CD4-positive, alpha-beta memory T cell (primary cell): ENCODE measurements at regions not wholly inside any gene's neighbourhood (a gene's known extent, or its start where the extent isn't known, plus 50 kb on each side); places are given as distances from the start of the nearest gene placed in this dataset.
A peak's percentile ranks its signal among the peaks of the same experiment; 100 is the strongest.

Source experiments
- CTCF ChIA-PET: fragments of 350-600 bp; sonication (Branson Sonifier 250); formaldehyde crosslinking; loops from one replicate; lab custom pipeline; 2021; ENCODE audit warnings: inconsistent platforms; ENCODE audit not compliant: partially characterized antibody; lab: Charles Lee
- POLR2A ChIA-PET: fragments of 350-600 bp; sonication (Branson Sonifier 250); formaldehyde crosslinking; loops from one replicate; lab custom pipeline; 2021; ENCODE audit not compliant: partially characterized antibody; lab: Charles Lee
- DNase-seq, 5 donors: peaks; one replicate each; pipeline versions ENCODE4 v3.0.0 to v3.0.0-alpha.2; 2020 to 2022; ENCODE audit warnings: mixed read lengths in 1 of 5
- H3K27ac ChIP-seq: one replicate; pipeline ENCODE4 v1.7.0; 2013; ENCODE audit warnings: low read depth, low read length
- H3K27me3 ChIP-seq: 2 replicates; pipeline ENCODE4 v1.7.0; 2013; ENCODE audit warnings: mild to moderate bottlenecking, low read length, moderate library complexity; ENCODE audit not compliant: insufficient read depth
- H3K36me3 ChIP-seq: 2 replicates; pipeline ENCODE4 v1.7.0; 2013; ENCODE audit warnings: mild to moderate bottlenecking, low read length, moderate library complexity; ENCODE audit not compliant: insufficient read depth
- H3K4me1 ChIP-seq: 2 replicates; pipeline ENCODE4 v1.7.0; 2013; ENCODE audit warnings: mild to moderate bottlenecking, low read length, moderate library complexity; ENCODE audit not compliant: insufficient read depth
- H3K4me3 ChIP-seq, 2 donors: one replicate each; pipeline ENCODE4 v1.7.0; 2013; ENCODE audit warnings: low read length in 2 of 2, mild to moderate bottlenecking in 1 of 2
- H3K9me3 ChIP-seq, 2 donors: one replicate each; pipeline ENCODE4 v1.7.0; 2013; ENCODE audit warnings: low read length in 2 of 2, control low read depth in 1 of 2; ENCODE audit not compliant: control insufficient read depth in 1 of 2
- H3K27ac Mint-ChIP-seq, 7 donors: one replicate each; pipeline ENCODE4 v1.8.0; 2020 to 2021; ENCODE audit warnings: mixed read lengths in 7 of 7, mild to moderate bottlenecking in 6 of 7, inconsistent platforms in 3 of 7, moderate library complexity in 3 of 7
- H3K27me3 Mint-ChIP-seq, 2 donors: one replicate each; pipeline ENCODE4 v1.8.0; 2020 to 2021; ENCODE audit warnings: mixed read lengths in 2 of 2
- H3K36me3 Mint-ChIP-seq, 2 donors: one replicate each; pipeline ENCODE4 v1.8.0; 2020 to 2021; ENCODE audit warnings: mixed read lengths in 2 of 2, inconsistent platforms in 1 of 2, mild to moderate bottlenecking in 1 of 2
- H3K4me1 Mint-ChIP-seq, 4 donors: one replicate each; pipeline ENCODE4 v1.8.0; 2020 to 2021; ENCODE audit warnings: mixed read lengths in 4 of 4, mild to moderate bottlenecking in 1 of 4
- H3K4me3 Mint-ChIP-seq, 8 donors: one replicate each; pipeline ENCODE4 v1.8.0; 2020 to 2021; ENCODE audit warnings: mixed read lengths in 8 of 8, mild to moderate bottlenecking in 7 of 8, moderate library complexity in 6 of 8, inconsistent platforms in 3 of 8
- H3K9me3 Mint-ChIP-seq, 8 donors: one replicate each; pipeline ENCODE4 v1.8.0; 2020 to 2021; ENCODE audit warnings: mixed read lengths in 8 of 8, mild to moderate bottlenecking in 5 of 8, inconsistent platforms in 3 of 8, moderate library complexity in 1 of 8
- intact Hi-C: fragments of 100-400 bp; cut with micrococcal nuclease; formaldehyde crosslinking; loops from one replicate; pipeline ENCODE4 v1.15.1; 2023

DNA sequence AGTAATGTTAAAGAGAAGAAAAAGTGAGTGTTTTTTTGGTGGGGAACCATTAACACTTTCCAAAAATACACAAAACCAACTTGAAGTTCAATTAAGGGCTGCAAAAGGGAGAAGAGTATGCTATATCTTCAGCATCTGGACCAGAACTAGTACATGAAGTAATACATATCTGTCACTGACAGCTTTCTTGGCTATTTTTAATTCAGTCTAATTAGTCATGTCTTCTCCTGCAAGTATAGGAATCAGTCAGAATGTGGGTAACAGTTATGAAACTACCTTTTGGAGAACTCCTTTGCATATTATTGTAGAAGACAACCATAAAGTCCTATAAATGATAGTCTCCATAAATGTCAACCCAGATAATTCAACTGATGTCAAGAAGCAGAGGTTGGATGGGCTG lies 901.2 kb downstream of the TTLL7 start:
- Mint-ChIP-seq H3K4me3 (no peak overlapping the region), H3K27ac (peak overlapping the region in 1 of 7 donors; percentile 57), H3K27me3 (no peaks in the 10 kb centered on the region), H3K9me3 (peaks cover 0 to 6% (median 0%) of the 10 kb centered on the region in 8 donors), H3K4me1 (no peaks in the 10 kb centered on the region), H3K36me3 (no peaks in the 10 kb centered on the region)
- Histone ChIP-seq H3K4me1 (no peaks in the 10 kb centered on the region), H3K4me3 (no peak overlapping the region), H3K36me3 (no peaks in the 10 kb centered on the region), H3K9me3 (no peaks in the 10 kb centered on the region), H3K27ac (no peak overlapping the region), H3K27me3 (no peaks in the 10 kb centered on the region)
- intact Hi-C loops = no loop called here
- POLR2A ChIA-PET = no interaction called here
- CTCF ChIA-PET = no interaction called here
- no peak for DNase-seq

DNA sequence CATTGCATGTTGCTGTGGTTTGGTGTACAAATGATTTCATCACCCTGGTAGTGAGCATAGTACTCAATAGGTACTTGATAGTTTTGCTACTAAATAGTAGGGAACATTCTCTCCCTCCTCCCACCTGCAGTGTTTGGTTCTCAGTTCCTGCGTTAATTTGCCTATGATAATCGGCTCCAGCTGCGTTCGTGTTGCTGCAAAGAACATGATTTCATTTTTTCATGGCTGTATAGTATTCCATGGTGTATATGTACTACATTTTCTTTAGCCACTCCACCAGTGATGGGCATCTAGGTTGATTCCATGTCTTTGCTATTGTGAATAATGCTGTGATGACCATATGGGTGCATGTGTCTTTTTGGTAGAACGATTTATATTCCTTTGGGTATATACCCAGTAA lies 903.4 kb downstream of the TTLL7 start:
- Mint-ChIP-seq H3K36me3 (no peaks in the 10 kb centered on the region), H3K4me3 (no peak overlapping the region), H3K27me3 (no peaks in the 10 kb centered on the region), H3K27ac (no peak overlapping the region), H3K9me3 (peaks cover 0 to 6% (median 0%) of the 10 kb centered on the region in 8 donors), H3K4me1 (no peaks in the 10 kb centered on the region)
- Histone ChIP-seq H3K4me1 (no peaks in the 10 kb centered on the region), H3K4me3 (no peak overlapping the region), H3K9me3 (no peaks in the 10 kb centered on the region), H3K36me3 (no peaks in the 10 kb centered on the region), H3K27ac (no peak overlapping the region), H3K27me3 (no peaks in the 10 kb centered on the region)
- DNase-seq = no peak
- ChIA-PET POLR2A (no interaction called here), CTCF (no interaction called here)
- intact Hi-C loops = no loop called here

DNA sequence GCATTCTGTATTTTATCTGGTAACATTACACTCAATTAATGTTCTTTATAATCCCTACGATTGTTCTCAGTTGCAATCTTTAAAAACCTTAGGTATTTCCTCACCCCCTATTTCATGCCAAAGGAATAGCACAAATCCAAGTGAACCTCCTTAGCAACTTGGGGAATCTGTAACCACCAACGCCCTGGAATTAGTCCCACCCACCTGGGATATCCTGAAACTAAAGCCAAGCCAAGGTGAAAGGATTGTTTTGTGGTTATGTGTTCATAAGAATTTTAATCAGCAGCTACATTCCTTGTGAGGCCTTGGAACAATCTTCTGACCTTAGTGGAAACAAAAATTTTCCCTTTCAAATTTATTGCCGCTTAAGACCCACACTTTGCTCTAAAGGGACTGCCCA lies 908.7 kb downstream of the TTLL7 start:
- Histone ChIP-seq H3K9me3 (no peaks in the 10 kb centered on the region), H3K27ac (no peak overlapping the region), H3K4me3 (no peak overlapping the region), H3K36me3 (no peaks in the 10 kb centered on the region), H3K27me3 (no peaks in the 10 kb centered on the region), H3K4me1 (no peaks in the 10 kb centered on the region)
- no peak overlapping the region for H3K4me3 Mint-ChIP-seq
- ChIA-PET POLR2A (no interaction called here), CTCF (no interaction called here)
- no peak for DNase-seq
- intact Hi-C loops = no loop called here
- no peaks in the 10 kb centered on the region for H3K4me1 Mint-ChIP-seq
- H3K27ac Mint-ChIP-seq = no peak overlapping the region
- peaks cover 0 to 3% (median 0%) of the 10 kb centered on the region in 8 donors for H3K9me3 Mint-ChIP-seq
- H3K27me3 Mint-ChIP-seq = no peaks in the 10 kb centered on the region
- H3K36me3 Mint-ChIP-seq = no peaks in the 10 kb centered on the region

DNA sequence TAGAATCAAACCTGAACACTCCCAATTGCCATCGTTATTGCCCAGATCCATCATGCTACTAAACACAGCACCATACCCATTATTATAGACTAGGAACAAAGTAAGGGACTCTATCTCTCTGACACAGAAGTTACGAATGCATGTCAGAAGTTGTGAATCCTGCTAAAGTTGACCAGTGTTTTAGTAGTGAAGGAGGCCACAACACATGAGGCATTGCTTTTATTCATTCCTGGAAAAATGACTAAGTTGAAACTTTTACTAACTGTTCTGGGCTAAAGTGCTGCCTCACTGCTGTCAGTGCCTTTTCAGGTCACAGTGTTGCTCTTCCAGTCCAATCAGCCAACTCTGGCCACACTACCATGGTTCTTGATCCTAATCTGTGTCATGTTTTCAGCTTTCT lies 911.1 kb downstream of the TTLL7 start:
- Mint-ChIP-seq H3K27ac (no peak overlapping the region), H3K4me3 (no peak overlapping the region), H3K9me3 (peaks cover 0 to 3% (median 0%) of the 10 kb centered on the region in 8 donors), H3K27me3 (no peaks in the 10 kb centered on the region), H3K4me1 (no peaks in the 10 kb centered on the region), H3K36me3 (no peaks in the 10 kb centered on the region)
- ChIA-PET CTCF (no interaction called here), POLR2A (no interaction called here)
- Histone ChIP-seq H3K4me3 (no peak overlapping the region), H3K4me1 (no peaks in the 10 kb centered on the region), H3K36me3 (no peaks in the 10 kb centered on the region), H3K27ac (no peak overlapping the region), H3K27me3 (no peaks in the 10 kb centered on the region), H3K9me3 (no peaks in the 10 kb centered on the region)
- intact Hi-C loops = no loop called here
- DNase-seq = no peak

DNA sequence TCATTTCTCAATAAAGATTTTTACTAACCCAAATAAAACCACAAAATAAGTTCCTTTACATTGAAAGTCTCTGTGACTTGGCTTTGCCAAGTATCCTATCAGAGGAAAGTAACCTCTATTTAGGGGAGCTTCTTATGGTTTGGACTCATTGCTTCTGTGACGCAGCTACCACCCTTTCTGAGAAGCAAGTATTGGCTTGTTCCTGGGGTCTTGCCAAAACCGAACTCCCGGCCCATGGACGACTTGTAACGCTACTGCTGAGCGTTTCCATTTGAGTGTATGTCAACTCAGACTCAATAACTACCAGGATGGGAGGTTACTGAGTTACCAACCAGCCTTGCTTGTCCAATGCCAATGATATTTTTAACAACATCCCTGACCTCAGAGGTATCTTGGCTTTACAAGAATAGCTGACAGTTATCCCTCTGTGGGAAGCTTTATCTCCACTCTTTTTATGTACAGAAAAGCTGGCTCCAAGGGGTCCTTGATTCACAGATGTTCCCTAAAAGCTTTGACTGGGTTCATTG lies 911.9 kb downstream of the TTLL7 start:
- no peaks in the 10 kb centered on the region for H3K9me3 ChIP-seq
- no peaks in the 10 kb centered on the region for H3K36me3 Mint-ChIP-seq
- H3K4me3 Mint-ChIP-seq = no peak overlapping the region
- no peaks in the 10 kb centered on the region for H3K27me3 ChIP-seq
- no peaks in the 10 kb centered on the region for H3K4me1 Mint-ChIP-seq
- intact Hi-C loops = no loop called here
- H3K27ac ChIP-seq = no peak overlapping the region
- peaks cover 0 to 3% (median 0%) of the 10 kb centered on the region in 8 donors for H3K9me3 Mint-ChIP-seq
- ChIA-PET POLR2A (no interaction called here), CTCF (no interaction called here)
- H3K4me1 ChIP-seq = no peaks in the 10 kb centered on the region
- no peak overlapping the region for H3K4me3 ChIP-seq
- no peak for DNase-seq
- H3K27ac Mint-ChIP-seq = no peak overlapping the region
- H3K36me3 ChIP-seq = no peaks in the 10 kb centered on the region
- no peaks in the 10 kb centered on the region for H3K27me3 Mint-ChIP-seq

DNA sequence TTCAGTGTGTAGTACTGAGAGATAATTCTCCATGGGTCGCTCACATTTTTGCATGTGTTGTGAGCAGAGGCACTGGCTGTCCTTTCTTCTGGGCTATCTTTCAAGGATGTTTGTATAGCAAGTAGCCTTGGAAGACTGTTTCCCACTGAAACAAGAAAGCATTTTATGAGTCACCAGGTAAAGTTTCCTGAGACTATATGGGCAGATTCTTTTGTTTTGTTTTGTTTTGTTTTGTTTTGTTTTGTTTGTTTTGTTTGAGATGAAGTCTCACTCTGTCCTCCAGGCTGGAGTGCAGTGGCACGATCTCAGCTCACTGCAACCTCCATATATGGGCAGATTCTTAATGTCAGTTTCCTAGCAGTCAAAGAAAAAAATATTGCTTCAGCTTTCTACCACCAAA lies 912.6 kb downstream of the TTLL7 start:
- H3K36me3 Mint-ChIP-seq = no peaks in the 10 kb centered on the region
- H3K4me3 ChIP-seq = no peak overlapping the region
- intact Hi-C loops = no loop called here
- H3K9me3 Mint-ChIP-seq = peaks cover 0 to 3% (median 0%) of the 10 kb centered on the region in 8 donors
- no peak overlapping the region for H3K27ac Mint-ChIP-seq
- H3K4me3 Mint-ChIP-seq = no peak overlapping the region
- no peaks in the 10 kb centered on the region for H3K4me1 Mint-ChIP-seq
- no peak overlapping the region for H3K27ac ChIP-seq
- CTCF ChIA-PET = no interaction called here
- H3K9me3 ChIP-seq = no peaks in the 10 kb centered on the region
- H3K27me3 Mint-ChIP-seq = no peaks in the 10 kb centered on the region
- DNase-seq = no peak
- H3K36me3 ChIP-seq = no peaks in the 10 kb centered on the region
- H3K27me3 ChIP-seq = no peaks in the 10 kb centered on the region
- POLR2A ChIA-PET = no interaction called here
- no peaks in the 10 kb centered on the region for H3K4me1 ChIP-seq

DNA sequence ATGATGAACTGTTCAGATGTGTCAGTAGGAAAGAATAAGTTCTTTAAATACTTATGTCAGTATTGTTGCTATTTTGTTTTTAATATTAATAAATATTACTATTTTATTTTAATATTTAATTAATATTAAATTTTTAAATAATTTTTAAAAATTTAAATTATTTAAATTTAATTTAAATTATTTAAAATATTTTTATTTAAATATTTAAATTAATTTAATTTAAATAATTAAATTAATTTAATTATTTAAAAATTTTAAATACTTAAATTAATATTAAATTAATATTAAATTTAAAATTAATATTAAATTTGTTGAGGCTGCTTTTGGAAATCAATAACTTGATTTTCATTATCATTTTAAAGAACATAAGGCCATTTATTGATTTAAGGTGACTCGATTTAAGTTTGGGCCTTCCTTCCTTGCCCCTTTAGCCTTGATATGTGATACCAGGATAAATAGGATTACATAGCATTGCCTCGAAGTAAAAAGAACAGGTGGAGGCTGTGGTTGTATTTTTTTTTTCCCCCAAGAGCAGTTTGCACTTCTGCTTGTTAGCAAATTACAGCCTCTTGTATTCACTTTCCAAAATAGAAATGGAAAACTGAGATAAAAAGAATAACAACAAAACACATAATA lies 915.2 kb downstream of the TTLL7 start:
- ChIA-PET CTCF (no interaction called here), POLR2A (no interaction called here)
- H3K4me1 Mint-ChIP-seq = no peaks in the 10 kb centered on the region
- Histone ChIP-seq H3K27me3 (no peaks in the 10 kb centered on the region), H3K36me3 (no peaks in the 10 kb centered on the region), H3K4me3 (no peak overlapping the region), H3K27ac (no peak overlapping the region), H3K4me1 (no peaks in the 10 kb centered on the region), H3K9me3 (no peaks in the 10 kb centered on the region)
- H3K36me3 Mint-ChIP-seq = no peaks in the 10 kb centered on the region
- no peak overlapping the region for H3K27ac Mint-ChIP-seq
- no peak overlapping the region for H3K4me3 Mint-ChIP-seq
- intact Hi-C loops = no loop called here
- DNase-seq = no peak
- peaks cover 0 to 5% (median 0%) of the 10 kb centered on the region in 8 donors for H3K9me3 Mint-ChIP-seq
- no peaks in the 10 kb centered on the region for H3K27me3 Mint-ChIP-seq
